RWPE1 (cell line): ENCODE measurements at regions not wholly inside any gene's neighbourhood (a gene's known extent, or its start where the extent isn't known, plus 50 kb on each side); places are given as distances from the start of the nearest gene placed in this dataset.

Source experiments
- CTCF ChIA-PET: fragments of 350-600 bp; sonication (Branson Sonifier 250); formaldehyde crosslinking; extraction: SDS; loops from one replicate; lab custom pipeline; 2021; lab: Yijun Ruan, JAX
- POLR2A ChIA-PET: fragments of 400-600 bp; formaldehyde crosslinking; extraction: SDS; loops from one replicate; lab custom pipeline; 2020; ENCODE audit warnings: antibody characterized with exemption; ENCODE audit not compliant: low non-redundant PET; lab: Yijun Ruan, JAX
- DNase-seq: peaks from one replicate; pipeline ENCODE4 v3.0.0; 2012; ENCODE audit warnings: low spot score
- H3K27ac ChIP-seq: fragments of 450-650 bp; 2 replicates; pipeline ENCODE4 v1.5.1; 2017
- TF ChIP-seq, protein P1 (sequence below): fragments of 450-650 bp; conservative IDR thresholded peaks from 2 replicates; pipeline ENCODE4 v1.5.1; 2017; ENCODE audit warnings: low read depth, mild to moderate bottlenecking

DNA sequence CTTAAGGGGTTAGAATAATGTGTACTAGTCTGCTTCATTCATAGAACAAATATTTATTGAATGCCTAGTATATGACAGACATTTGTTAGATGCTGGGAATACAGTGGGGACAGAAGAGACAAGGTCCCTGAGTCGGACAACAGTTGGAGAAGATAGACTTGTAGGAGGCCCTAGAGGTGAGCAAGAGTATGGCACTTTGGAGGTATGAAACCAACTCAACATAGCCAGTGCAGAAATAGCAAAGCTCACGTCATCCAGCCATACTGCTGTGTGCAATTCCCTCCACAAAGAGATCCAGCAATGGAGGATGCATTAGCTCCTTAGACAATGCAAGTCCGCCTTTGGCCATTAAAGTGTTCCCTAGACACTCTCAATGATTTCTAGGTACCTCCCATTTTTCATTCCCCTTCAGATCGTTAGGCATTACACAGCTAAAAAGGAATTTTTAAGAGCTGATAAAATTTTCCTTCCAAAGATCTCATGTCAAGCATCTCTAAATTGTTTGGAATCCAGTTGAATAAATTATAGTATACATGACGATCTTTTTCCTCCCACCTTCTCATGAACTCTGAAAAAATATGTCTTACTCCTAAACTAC lies 1949.6 kb upstream of the WWC1 start:
- no peak overlapping the region for H3K27ac ChIP-seq
- ChIA-PET POLR2A (no interaction called here), CTCF (interaction anchor here (0.5 to 0.7 kb wide), 2 partner anchors 18 to 345 kb away, joined by 4 read pairs; no protein-coding TSS in a partner anchor)
- no peak for DNase-seq
- TF ChIP-seq, protein P1, sequence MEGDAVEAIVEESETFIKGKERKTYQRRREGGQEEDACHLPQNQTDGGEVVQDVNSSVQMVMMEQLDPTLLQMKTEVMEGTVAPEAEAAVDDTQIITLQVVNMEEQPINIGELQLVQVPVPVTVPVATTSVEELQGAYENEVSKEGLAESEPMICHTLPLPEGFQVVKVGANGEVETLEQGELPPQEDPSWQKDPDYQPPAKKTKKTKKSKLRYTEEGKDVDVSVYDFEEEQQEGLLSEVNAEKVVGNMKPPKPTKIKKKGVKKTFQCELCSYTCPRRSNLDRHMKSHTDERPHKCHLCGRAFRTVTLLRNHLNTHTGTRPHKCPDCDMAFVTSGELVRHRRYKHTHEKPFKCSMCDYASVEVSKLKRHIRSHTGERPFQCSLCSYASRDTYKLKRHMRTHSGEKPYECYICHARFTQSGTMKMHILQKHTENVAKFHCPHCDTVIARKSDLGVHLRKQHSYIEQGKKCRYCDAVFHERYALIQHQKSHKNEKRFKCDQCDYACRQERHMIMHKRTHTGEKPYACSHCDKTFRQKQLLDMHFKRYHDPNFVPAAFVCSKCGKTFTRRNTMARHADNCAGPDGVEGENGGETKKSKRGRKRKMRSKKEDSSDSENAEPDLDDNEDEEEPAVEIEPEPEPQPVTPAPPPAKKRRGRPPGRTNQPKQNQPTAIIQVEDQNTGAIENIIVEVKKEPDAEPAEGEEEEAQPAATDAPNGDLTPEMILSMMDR: no peak

DNA sequence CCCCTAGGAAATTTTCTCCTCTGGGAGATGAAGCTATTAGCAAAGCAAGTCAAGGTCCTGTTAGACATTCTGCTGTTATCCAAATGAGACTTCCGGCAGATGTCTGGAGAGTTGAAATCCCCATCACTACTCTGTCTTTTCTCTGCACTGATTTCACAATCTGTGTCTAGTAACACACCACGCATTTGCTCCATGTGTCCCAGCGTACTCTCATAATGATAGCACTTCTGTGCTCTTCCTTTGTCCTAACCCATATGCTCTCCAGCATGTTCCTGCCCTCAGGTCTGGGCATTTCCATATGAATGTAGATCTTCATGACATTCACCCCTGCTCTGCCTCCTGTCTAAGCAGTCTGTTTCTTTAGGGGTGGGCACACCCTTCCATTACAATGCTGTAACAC lies 1949.0 kb upstream of the WWC1 start:
- TF ChIP-seq, protein P1: no peak
- ChIA-PET CTCF (interaction anchor here (0.5 to 0.7 kb wide), 2 partner anchors 19 to 345 kb away, joined by 4 read pairs; no protein-coding TSS in a partner anchor), POLR2A (no interaction called here)
- H3K27ac ChIP-seq: no peak overlapping the region
- no peak for DNase-seq

DNA sequence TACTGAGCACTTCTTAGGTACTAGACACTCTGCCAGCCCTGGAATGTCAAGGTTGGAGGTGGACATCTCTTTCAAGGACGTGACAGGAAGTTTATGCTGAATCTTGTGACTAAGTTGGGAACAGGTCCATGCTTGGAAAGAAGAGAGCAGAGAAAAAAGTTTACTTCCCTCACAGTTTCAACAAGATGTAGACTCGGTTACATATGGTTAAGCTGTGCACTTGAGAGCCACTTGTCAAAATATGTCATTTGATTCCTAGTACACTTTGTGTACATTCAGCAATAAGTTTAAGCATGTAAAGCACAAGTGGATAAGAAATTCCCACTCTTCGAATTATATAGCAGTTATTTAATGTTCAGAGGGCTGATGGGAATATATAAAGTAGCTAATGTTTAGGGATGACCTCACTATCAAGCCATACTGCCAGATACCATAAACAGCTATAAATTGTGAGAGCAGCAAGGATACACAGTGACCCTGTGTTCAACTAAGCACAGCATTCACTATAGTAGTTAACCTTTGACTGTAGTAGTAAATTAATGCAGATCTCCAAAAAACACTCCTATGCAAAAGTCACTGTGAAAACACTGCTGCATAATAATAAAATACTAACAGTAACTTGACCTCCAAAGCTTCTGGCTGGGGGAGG lies 1944.6 kb upstream of the WWC1 start:
- H3K27ac ChIP-seq: no peak overlapping the region
- ChIA-PET CTCF (interaction anchor here (0.7 kb wide), 1 partner anchor 22 kb away, joined by 3 read pairs; no protein-coding TSS in a partner anchor), POLR2A (no interaction called here)
- TF ChIP-seq, protein P1: no peak
- DNase-seq: no peak

DNA sequence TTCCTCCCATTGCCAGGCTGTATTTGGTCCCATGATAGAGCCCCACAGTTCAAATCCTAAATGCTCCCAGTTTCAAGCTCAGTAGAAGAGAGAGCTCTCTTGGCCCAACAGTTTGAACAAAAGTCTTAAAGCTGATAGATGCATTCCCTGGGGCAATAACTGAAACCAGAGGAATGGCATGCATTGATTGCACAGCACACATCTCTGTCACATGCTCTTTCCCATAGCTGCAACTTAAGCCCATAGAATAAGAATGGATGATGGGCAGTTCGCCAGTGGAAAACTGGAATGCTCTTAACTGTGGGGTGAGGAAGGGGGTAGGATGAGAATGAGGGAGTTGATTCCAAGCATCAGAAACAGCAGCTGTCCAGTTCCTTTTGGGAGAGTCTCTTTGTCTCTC lies 1942.4 kb upstream of the WWC1 start:
- no peak for DNase-seq
- ChIA-PET CTCF (no interaction called here), POLR2A (no interaction called here)
- H3K27ac ChIP-seq: no peak overlapping the region
- TF ChIP-seq, protein P1: no peak

DNA sequence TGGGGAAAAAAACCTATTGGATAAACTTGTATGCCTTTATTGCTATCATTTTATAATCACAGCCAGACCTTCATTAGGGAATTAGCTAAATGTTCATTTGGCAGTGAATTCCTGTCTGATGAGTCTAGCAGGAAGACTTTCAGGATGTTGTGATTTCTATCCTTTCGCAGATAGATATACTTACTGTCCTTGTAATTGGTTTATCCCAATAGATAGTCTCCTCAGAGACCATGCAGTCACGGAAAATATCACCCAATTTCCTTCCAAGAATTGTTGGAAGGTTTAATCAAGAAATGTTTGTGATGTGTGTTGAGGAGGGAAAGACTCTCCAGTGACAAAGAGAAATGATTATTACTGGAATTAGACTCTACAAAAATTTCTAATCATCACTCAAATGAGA lies 1937.9 kb upstream of the WWC1 start:
- TF ChIP-seq, protein P1: no peak
- POLR2A ChIA-PET: no interaction called here
- DNase-seq: no peak
- no peak overlapping the region for H3K27ac ChIP-seq
- CTCF ChIA-PET: no interaction called here

DNA sequence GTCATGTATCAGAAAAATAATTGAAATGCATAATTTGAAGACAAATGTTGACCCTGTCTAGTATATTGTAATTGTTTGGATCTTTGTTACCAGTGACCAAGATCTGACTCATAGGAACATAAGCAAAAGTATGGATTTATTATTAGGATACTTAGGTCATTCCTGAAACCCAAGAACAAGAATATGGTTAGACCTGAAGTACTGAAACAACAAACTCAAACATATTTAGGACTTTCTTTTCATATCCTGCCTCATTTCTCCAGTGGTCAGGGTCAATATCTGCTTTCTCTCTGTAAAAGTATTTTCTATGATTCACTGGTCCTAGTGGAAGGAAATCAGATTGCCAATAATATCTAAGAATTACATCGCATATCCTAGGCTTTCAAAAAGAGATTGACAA lies 1937.1 kb upstream of the WWC1 start:
- TF ChIP-seq, protein P1: no peak
- POLR2A ChIA-PET: interaction anchor here (0.6 kb wide), 1 partner anchor 540 kb away, joined by 3 read pairs; no protein-coding TSS in a partner anchor
- CTCF ChIA-PET: interaction anchor here (0.7 kb wide), 1 partner anchor 13 kb away, joined by 3 read pairs; no protein-coding TSS in a partner anchor
- no peak overlapping the region for H3K27ac ChIP-seq
- peak; percentile 7 for DNase-seq
